HG03571 (cell line): ENCODE measurements at regions not wholly inside any gene's neighbourhood (a gene's known extent, or its start where the extent isn't known, plus 50 kb on each side); places are given as distances from the start of the nearest gene placed in this dataset.
"Not testable (repeated sequence)": the region's sequence is repeated elsewhere in the genome, so short reads cannot be mapped to it uniquely, and the experiment has no call there.

ENCODE experiments used
- ATAC-seq: cut with Tn5 transposase; IDR thresholded peaks from one replicate; pipeline ENCODE4 v1.9.1; 2021; ENCODE audit not compliant: unreplicated experiment

GRCh38 chr1:222077206-222077605 lies 335.3 kb upstream of the DUSP10 start:
- ATAC-seq: no peak

GRCh38 chr1:222074317-222074716 lies 332.4 kb upstream of the DUSP10 start:
- no peak for ATAC-seq

- ATAC-seq: no peak
Observed at GRCh38 chr1:222073307-222073995, 331.6 kb upstream of the DUSP10 start.

GRCh38 chr1:222071387-222071786 lies 329.5 kb upstream of the DUSP10 start:
- no peak for ATAC-seq

- no peak for ATAC-seq
Observed at GRCh38 chr1:222068937-222069336, 327.0 kb upstream of the DUSP10 start.

- no peak for ATAC-seq
Observed at GRCh38 chr1:222068101-222068500, 326.2 kb upstream of the DUSP10 start.

GRCh38 chr1:222066539-222066938 lies 324.6 kb upstream of the DUSP10 start:
- ATAC-seq: no peak

- no peak for ATAC-seq
Observed at GRCh38 chr1:222065234-222065633, 323.3 kb upstream of the DUSP10 start.

- no peak for ATAC-seq
Observed at GRCh38 chr1:222064388-222065211, 322.7 kb upstream of the DUSP10 start.

- no peak for ATAC-seq
Observed at GRCh38 chr1:222062640-222063039, 320.8 kb upstream of the DUSP10 start.

- no peak for ATAC-seq
Observed at GRCh38 chr1:222061711-222062359, 319.9 kb upstream of the DUSP10 start.

- ATAC-seq: no peak
Observed at GRCh38 chr1:222060210-222060916, 318.5 kb upstream of the DUSP10 start.

GRCh38 chr1:222058249-222058648 lies 316.4 kb upstream of the DUSP10 start:
- ATAC-seq: no peak

- peak; percentile 61 for ATAC-seq
Observed at GRCh38 chr1:222057162-222057561, 315.3 kb upstream of the DUSP10 start.

- no peak for ATAC-seq
Observed at GRCh38 chr1:222054416-222054815, 312.5 kb upstream of the DUSP10 start.

- ATAC-seq: no peak
Observed at GRCh38 chr1:222053790-222054294, 312.0 kb upstream of the DUSP10 start.

GRCh38 chr1:222051311-222051710 lies 309.4 kb upstream of the DUSP10 start:
- not testable (repeated sequence) for ATAC-seq

GRCh38 chr1:222049661-222050060 lies 307.8 kb upstream of the DUSP10 start:
- ATAC-seq: not testable (repeated sequence)

- no peak for ATAC-seq
Observed at GRCh38 chr1:222049176-222049575, 307.3 kb upstream of the DUSP10 start.

- peak; percentile 74 for ATAC-seq
Observed at GRCh38 chr1:222048094-222048595, 306.3 kb upstream of the DUSP10 start.

GRCh38 chr1:222047366-222047765 lies 305.5 kb upstream of the DUSP10 start:
- ATAC-seq: no peak
